ENCODE measurements at regions not wholly inside any gene's neighbourhood (a gene's known extent, or its start where the extent isn't known, plus 50 kb on each side); places are given as distances from the start of the nearest gene placed in this dataset.

DNA sequence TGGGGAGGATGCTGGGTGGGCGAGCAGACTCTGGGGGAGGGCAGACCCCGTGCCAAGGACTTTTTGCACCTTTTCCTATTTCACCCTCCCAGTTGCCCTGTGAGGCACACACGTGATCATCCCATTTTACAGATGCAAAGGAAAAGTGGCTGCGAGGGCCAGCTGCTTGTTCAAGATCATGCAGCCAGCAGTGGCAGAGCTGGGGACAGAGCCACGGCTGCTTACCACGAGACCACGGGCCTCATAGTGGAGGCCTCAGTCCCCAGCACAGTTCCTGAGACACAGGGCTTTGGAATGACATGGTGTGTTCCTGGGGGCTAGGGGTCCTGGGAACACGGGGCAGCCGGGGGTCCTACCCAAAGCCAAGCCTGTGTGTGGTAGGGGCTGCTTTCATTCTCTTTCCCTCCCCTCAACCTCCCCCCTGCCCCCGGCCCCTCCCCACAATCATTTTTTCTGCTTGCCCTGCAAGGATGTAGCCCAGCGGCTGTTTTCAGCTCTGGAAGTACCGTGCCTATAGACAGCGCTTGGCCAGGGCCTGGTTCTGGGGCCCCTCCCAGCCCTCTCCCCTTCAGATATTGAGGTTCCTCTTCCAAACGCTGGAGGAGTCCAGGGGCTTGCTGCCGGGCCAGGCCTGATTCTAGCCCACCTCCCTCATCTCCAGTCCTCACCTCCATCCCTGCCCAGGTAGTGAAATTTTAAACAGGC, 58.5 kb upstream of the IER5L start:
- H3K9ac ChIP-seq (ENCODE audit: low read length), result no peak overlapping the region
- ChIA-PET CTCF (no interaction called here), POLR2A (ENCODE audit: unreplicated experiment) (interaction anchor here (0.6 kb wide), 1 partner anchor 58 kb away, joined by 4 read pairs; the partner anchor contains the start of gene IER5L)
- peaks cover 9% of the 10 kb centered on the region; the same call in 1 of the 2 replicates for H3K4me1 ChIP-seq (ENCODE audit: insufficient read depth, low read length)
- peak overlapping the region; percentile 83 for H2AFZ ChIP-seq (ENCODE audit: low read length)
- H3K27ac ChIP-seq (ENCODE audit: low read length), result no peak overlapping the region
- no peaks in the 10 kb centered on the region for H3F3A ChIP-seq (ENCODE audit: low read length, unreplicated experiment)
- ATAC-seq (no peak), DNase-seq (no peak)
- no peaks in the 10 kb centered on the region for H3K36me3 ChIP-seq (ENCODE audit: low read depth, low read length)
- H3K4me2 ChIP-seq (ENCODE audit: low read length), result peak overlapping the region; percentile 80
- intact Hi-C loops (cut with micrococcal nuclease), result no loop called here
- TF ChIP-seq EZH2phosphoT487 (IDR thresholded peaks at IDR 0.05; ENCODE audit: borderline replicate concordance, low read length), result no peak
- TF ChIP-seq, protein P1, sequence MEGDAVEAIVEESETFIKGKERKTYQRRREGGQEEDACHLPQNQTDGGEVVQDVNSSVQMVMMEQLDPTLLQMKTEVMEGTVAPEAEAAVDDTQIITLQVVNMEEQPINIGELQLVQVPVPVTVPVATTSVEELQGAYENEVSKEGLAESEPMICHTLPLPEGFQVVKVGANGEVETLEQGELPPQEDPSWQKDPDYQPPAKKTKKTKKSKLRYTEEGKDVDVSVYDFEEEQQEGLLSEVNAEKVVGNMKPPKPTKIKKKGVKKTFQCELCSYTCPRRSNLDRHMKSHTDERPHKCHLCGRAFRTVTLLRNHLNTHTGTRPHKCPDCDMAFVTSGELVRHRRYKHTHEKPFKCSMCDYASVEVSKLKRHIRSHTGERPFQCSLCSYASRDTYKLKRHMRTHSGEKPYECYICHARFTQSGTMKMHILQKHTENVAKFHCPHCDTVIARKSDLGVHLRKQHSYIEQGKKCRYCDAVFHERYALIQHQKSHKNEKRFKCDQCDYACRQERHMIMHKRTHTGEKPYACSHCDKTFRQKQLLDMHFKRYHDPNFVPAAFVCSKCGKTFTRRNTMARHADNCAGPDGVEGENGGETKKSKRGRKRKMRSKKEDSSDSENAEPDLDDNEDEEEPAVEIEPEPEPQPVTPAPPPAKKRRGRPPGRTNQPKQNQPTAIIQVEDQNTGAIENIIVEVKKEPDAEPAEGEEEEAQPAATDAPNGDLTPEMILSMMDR (conservative IDR thresholded peaks at IDR 0.05; ENCODE audit: low read depth, low read length), result no peak
- no peak for TF ChIP-seq EZH2 (IDR thresholded peaks at IDR 0.05; ENCODE audit: low read length, unreplicated experiment)
- no TSS peak for BruUV-seq (replicated peaks)
- H3K9me2 ChIP-seq (replicated peaks; ENCODE audit: low read length), result no peaks in the 10 kb centered on the region
- no peaks in the 10 kb centered on the region for H4K20me1 ChIP-seq (ENCODE audit: low read length)
- H3K27me3 ChIP-seq (ENCODE audit: low read length), result no peaks in the 10 kb centered on the region
- no peaks in the 10 kb centered on the region for H3K9me3 ChIP-seq (ENCODE audit: low read length)
- H3K4me3 ChIP-seq (ENCODE audit: low read length), result peak overlapping the region; percentile 47; the same call in 1 of the 2 replicates
- H3K79me2 ChIP-seq (ENCODE audit: low read length), result no peaks in the 10 kb centered on the region

- ChIA-PET CTCF (no interaction called here), POLR2A (ENCODE audit: unreplicated experiment) (no interaction called here)
- H3K9me3 ChIP-seq (ENCODE audit: low read length), result no peaks in the 10 kb centered on the region
- H3K27me3 ChIP-seq (ENCODE audit: low read length), result no peaks in the 10 kb centered on the region
- H3K4me3 ChIP-seq (ENCODE audit: low read length), result no peak overlapping the region
- no peak overlapping the region for H3K9ac ChIP-seq (ENCODE audit: low read length)
- BruUV-seq (replicated peaks), result no TSS peak
- H4K20me1 ChIP-seq (ENCODE audit: low read length), result no peaks in the 10 kb centered on the region
- H3K4me1 ChIP-seq (ENCODE audit: insufficient read depth, low read length), result peaks cover 9% of the 10 kb centered on the region; the same call in 1 of the 2 replicates
- no peaks in the 10 kb centered on the region for H3F3A ChIP-seq (ENCODE audit: low read length, unreplicated experiment)
- no peaks in the 10 kb centered on the region for H3K79me2 ChIP-seq (ENCODE audit: low read length)
- no peaks in the 10 kb centered on the region for H3K36me3 ChIP-seq (ENCODE audit: low read depth, low read length)
- TF ChIP-seq, protein P1 (conservative IDR thresholded peaks at IDR 0.05; ENCODE audit: low read depth, low read length), result no peak
- TF ChIP-seq EZH2 (IDR thresholded peaks at IDR 0.05; ENCODE audit: low read length, unreplicated experiment) (no peak), EZH2phosphoT487 (IDR thresholded peaks at IDR 0.05; ENCODE audit: borderline replicate concordance, low read length) (no peak)
- H3K27ac ChIP-seq (ENCODE audit: low read length), result no peak overlapping the region
- intact Hi-C loops (cut with micrococcal nuclease), result no loop called here
- ATAC-seq (no peak), DNase-seq (no peak)
- H3K4me2 ChIP-seq (ENCODE audit: low read length), result no peak overlapping the region
- no peak overlapping the region for H2AFZ ChIP-seq (ENCODE audit: low read length)
- H3K9me2 ChIP-seq (replicated peaks; ENCODE audit: low read length), result no peaks in the 10 kb centered on the region
Observed at GRCh38 chr9:129235931-129236331, 57.9 kb upstream of the IER5L start.

Measured in PC-3 (cell line).